HG03354 (cell line): ENCODE measurements at regions not wholly inside any gene's neighbourhood (a gene's known extent, or its start where the extent isn't known, plus 50 kb on each side); places are given as distances from the start of the nearest gene placed in this dataset.

Source experiments
- ATAC-seq: cut with Tn5 transposase; IDR thresholded peaks from one replicate; pipeline ENCODE4 v1.9.1; 2021; ENCODE audit warnings: mild to moderate bottlenecking; ENCODE audit not compliant: unreplicated experiment, poor library complexity, severe bottlenecking

DNA sequence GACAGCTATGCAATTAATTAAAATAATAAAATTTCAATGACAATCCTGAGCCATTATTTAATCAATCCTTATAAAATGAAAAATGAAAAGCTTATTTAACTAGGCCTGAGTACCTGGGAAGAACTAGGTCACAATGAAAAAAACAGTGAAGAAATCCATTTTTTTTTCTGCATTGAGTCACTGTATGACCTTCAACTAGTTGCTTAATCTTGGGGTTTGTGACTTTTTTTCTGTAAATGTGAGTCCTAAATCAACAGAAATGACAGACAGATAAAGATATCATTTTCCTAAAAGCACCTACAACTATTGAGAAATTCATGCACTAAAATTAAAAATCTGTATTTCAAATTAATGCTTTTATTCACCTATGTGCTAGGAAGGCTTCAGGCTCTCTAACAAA, 96.8 kb downstream of the TMEM26 start:
- no peak for ATAC-seq

DNA sequence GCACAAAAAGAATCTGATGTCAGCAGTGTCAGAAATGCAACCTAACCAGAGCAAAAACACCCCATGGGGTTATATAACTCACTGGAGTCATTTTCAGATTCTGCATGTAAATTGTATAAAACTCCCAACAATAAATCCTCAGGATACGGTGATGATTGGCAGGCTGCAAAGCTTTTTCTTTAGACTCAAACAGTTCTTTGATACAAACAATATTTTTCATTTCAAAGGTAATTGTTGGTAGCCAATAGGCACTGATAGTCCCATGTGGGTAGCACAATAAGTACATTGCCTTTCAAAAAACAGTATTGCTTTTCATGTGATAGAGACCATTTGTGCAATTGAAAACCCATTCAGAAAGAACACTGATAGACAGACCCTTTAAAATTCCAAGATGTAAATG, 98.0 kb downstream of the TMEM26 start:
- no peak for ATAC-seq

- ATAC-seq = no peak
Observed at GRCh38 chr10:61354401-61354975, 98.7 kb downstream of the TMEM26 start.

DNA sequence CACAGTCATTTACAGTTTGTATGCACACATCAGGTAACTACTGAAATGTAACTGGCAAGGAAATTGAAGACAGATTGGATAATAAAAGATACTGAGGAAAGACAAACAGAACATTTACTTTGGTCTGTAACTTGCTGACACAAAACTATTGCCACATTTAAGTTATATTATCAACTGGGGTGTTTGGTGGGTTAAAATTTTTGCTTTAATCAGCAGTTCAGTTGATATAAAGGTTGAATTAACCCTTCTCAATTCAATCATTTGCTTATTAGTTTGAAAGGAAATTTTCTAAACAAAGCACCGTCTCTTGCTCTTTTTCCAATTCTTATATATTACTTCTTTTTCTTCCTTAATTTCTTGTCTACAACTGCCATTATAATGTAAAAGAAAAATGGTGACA, 102.4 kb downstream of the TMEM26 start:
- ATAC-seq = no peak

- no peak for ATAC-seq
Observed at GRCh38 chr10:61350068-61350467, 103.1 kb downstream of the TMEM26 start.

- no peak for ATAC-seq
Observed at GRCh38 chr10:61346796-61347413, 106.3 kb downstream of the TMEM26 start.

GRCh38 chr10:61343796-61344195, 109.4 kb downstream of the TMEM26 start:
- no peak for ATAC-seq

GRCh38 chr10:61342858-61343572, 110.2 kb downstream of the TMEM26 start:
- no peak for ATAC-seq

- ATAC-seq = no peak
Observed at GRCh38 chr10:61341008-61341407, 112.2 kb downstream of the TMEM26 start.

DNA sequence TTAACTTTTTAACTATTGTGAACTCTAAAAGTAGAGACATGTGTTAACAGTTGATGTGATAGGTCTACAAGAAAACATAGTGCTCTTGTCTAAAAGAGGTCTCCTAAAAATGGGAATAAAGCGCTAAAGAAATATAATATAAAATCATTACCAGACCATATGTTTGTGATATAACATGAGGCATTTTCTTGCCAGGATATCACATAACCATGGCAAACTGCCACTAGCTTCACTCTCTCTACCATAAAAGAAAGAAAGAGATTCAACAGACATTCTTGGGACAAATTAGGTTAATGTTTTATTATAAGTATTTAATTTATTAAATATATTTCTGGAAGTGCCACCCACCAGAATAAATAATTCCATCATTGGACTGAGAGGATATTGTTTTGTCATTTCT, 115.0 kb downstream of the TMEM26 start:
- ATAC-seq = no peak

GRCh38 chr10:61337741-61338140, 115.4 kb downstream of the TMEM26 start:
- no peak for ATAC-seq

DNA sequence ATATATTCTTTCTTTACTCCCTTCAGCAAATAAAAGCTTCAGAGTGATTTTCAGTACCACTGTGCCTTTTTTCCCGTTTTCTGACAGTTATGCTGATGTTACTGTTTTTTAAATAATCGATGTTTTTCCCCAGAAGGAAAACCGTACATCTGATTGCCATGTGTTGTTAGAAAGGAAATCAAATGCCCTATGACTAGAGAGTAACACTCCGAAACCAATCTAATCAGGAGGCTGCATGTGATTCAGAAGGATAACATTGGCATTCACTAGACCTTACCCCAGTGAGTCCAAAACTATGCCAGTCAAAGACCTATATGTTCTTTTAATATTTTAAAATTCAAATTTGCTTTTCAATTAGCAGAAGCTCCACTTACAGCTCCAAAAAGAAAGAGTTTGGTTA, 116.3 kb downstream of the TMEM26 start:
- ATAC-seq = no peak

GRCh38 chr10:61335359-61335758, 117.8 kb downstream of the TMEM26 start:
- no peak for ATAC-seq

- ATAC-seq = no peak
Observed at GRCh38 chr10:61332581-61332980, 120.6 kb downstream of the TMEM26 start.

- ATAC-seq = peak; percentile 39
Observed at GRCh38 chr10:61330669-61331068, 122.5 kb downstream of the TMEM26 start.

GRCh38 chr10:61329854-61330253, 123.3 kb downstream of the TMEM26 start:
- ATAC-seq = peak; percentile 92

GRCh38 chr10:61325223-61325960, 127.8 kb downstream of the TMEM26 start:
- no peak for ATAC-seq

DNA sequence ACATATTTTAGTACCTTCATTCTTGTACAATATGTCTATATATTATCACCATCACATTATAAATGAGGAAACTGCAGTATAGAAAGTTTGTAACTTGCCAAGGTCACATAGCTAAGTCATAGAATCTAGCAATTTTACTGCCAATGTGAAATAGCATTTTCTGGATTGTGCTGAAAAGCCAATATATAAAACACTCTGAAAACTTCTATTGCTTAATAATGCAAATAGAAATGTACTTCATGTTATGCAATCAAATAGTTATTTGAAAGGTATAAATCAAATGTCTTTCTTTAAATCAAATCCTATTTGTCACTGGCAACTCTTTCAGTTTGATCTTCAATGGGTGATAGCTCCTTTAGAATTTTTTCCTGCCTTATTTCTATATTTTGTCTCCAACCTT, 129.5 kb downstream of the TMEM26 start:
- no peak for ATAC-seq

- no peak for ATAC-seq
Observed at GRCh38 chr10:61321041-61321857, 131.9 kb downstream of the TMEM26 start.

DNA sequence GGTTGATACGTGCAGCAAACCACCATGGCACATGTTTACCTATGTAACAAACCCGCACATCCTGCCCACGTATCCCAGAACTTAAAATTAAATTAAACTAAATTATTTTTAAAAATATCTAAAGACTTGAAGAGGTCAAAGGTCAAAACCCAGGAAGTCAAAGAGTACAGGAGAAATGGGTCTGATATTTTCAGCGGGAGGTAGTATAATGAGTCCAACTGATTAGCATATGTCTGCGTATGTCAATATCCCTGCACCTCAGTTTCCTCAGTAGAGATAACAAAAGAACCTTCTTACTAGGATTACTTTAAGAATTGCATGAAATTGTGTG, 133.0 kb downstream of the TMEM26 start:
- ATAC-seq = no peak
